Activated naive CD4-positive, alpha-beta T cell treated with anti-CD3 and anti-CD28 coated beads, Interleukin-2, amount 10 ng/mL, durations not matched to agents 7 days and 5 days (primary cell): ENCODE measurements at regions not wholly inside any gene's neighbourhood (a gene's known extent, or its start where the extent isn't known, plus 50 kb on each side); places are given as distances from the start of the nearest gene placed in this dataset.

Experiments
- CTCF ChIA-PET: fragments of 350-600 bp; sonication (Branson Sonifier 250); formaldehyde crosslinking; loops from one replicate; lab custom pipeline; 2021; ENCODE audit warnings: antibody characterized with exemption; lab: Charles Lee
- DNase-seq: peaks from one replicate; pipeline ENCODE4 v3.0.0-alpha.2; 2020
- H3K27ac Mint-ChIP-seq: one replicate; pipeline ENCODE4 v1.8.0; 2021; ENCODE audit warnings: mild to moderate bottlenecking, moderate library complexity, mixed read lengths
- H3K27me3 Mint-ChIP-seq: one replicate; pipeline ENCODE4 v1.8.0; 2021; ENCODE audit warnings: mild to moderate bottlenecking, mixed read lengths
- H3K36me3 Mint-ChIP-seq: one replicate; pipeline ENCODE4 v1.8.0; 2021; ENCODE audit warnings: mixed read lengths
- H3K4me1 Mint-ChIP-seq: one replicate; pipeline ENCODE4 v1.8.0; 2021; ENCODE audit warnings: mixed read lengths
- H3K4me3 Mint-ChIP-seq: one replicate; pipeline ENCODE4 v1.8.0; 2021; ENCODE audit warnings: mild to moderate bottlenecking, moderate library complexity, mixed read lengths
- H3K9me3 Mint-ChIP-seq: one replicate; pipeline ENCODE4 v1.8.0; 2021; ENCODE audit warnings: mixed read lengths

- H3K9me3 Mint-ChIP-seq, result no peaks in the 10 kb centered on the region
- H3K36me3 Mint-ChIP-seq, result peaks cover 1% of the 10 kb centered on the region
- H3K27ac Mint-ChIP-seq, result peak overlapping the region; percentile 88
- H3K27me3 Mint-ChIP-seq, result no peaks in the 10 kb centered on the region
- H3K4me3 Mint-ChIP-seq, result peak overlapping the region; percentile 59
- CTCF ChIA-PET, result no interaction called here
- H3K4me1 Mint-ChIP-seq, result peaks cover 51% of the 10 kb centered on the region
- no peak for DNase-seq
These were observed 50.3 kb downstream of the UTRN start for GRCh38 chr6:144335311-144335861.

GRCh38 chr6:144335914-144336313 lies 50.8 kb downstream of the UTRN start:
- Mint-ChIP-seq H3K4me1 (peaks cover 53% of the 10 kb centered on the region), H3K27me3 (no peaks in the 10 kb centered on the region), H3K4me3 (peak overlapping the region; percentile 59), H3K9me3 (no peaks in the 10 kb centered on the region), H3K36me3 (peaks cover 1% of the 10 kb centered on the region), H3K27ac (peak overlapping the region; percentile 88)
- CTCF ChIA-PET, result no interaction called here
- DNase-seq, result peak; percentile 39

GRCh38 chr6:144336900-144337299 lies 51.8 kb downstream of the UTRN start:
- peak overlapping the region; percentile 43 for H3K27ac Mint-ChIP-seq
- peaks cover 1% of the 10 kb centered on the region for H3K36me3 Mint-ChIP-seq
- H3K4me3 Mint-ChIP-seq, result no peak overlapping the region
- H3K27me3 Mint-ChIP-seq, result no peaks in the 10 kb centered on the region
- CTCF ChIA-PET, result interaction anchor here (1.1 to 1.8 kb wide), 2 partner anchors 10 to 145 kb away, joined by 3 to 4 read pairs; no protein-coding TSS in a partner anchor
- DNase-seq, result no peak
- H3K9me3 Mint-ChIP-seq, result no peaks in the 10 kb centered on the region
- H3K4me1 Mint-ChIP-seq, result peaks cover 63% of the 10 kb centered on the region

- Mint-ChIP-seq H3K27me3 (no peaks in the 10 kb centered on the region), H3K36me3 (peaks cover 1% of the 10 kb centered on the region), H3K4me1 (peaks cover 74% of the 10 kb centered on the region), H3K9me3 (no peaks in the 10 kb centered on the region), H3K27ac (no peak overlapping the region), H3K4me3 (no peak overlapping the region)
- no peak for DNase-seq
- CTCF ChIA-PET, result interaction anchor here (1.8 kb wide), 1 partner anchor 144 kb away, joined by 4 read pairs; no protein-coding TSS in a partner anchor
These were observed 53.3 kb downstream of the UTRN start for GRCh38 chr6:144338474-144338873.

GRCh38 chr6:144338951-144339700 lies 54.0 kb downstream of the UTRN start:
- CTCF ChIA-PET, result interaction anchor here (1.8 kb wide), 1 partner anchor 143 kb away, joined by 4 read pairs; no protein-coding TSS in a partner anchor
- Mint-ChIP-seq H3K4me3 (no peak overlapping the region), H3K27me3 (no peaks in the 10 kb centered on the region), H3K4me1 (peaks cover 73% of the 10 kb centered on the region), H3K27ac (no peak overlapping the region), H3K36me3 (peaks cover 1% of the 10 kb centered on the region), H3K9me3 (no peaks in the 10 kb centered on the region)
- DNase-seq, result no peak

- Mint-ChIP-seq H3K27ac (no peak overlapping the region), H3K9me3 (no peaks in the 10 kb centered on the region), H3K4me1 (peaks cover 70% of the 10 kb centered on the region), H3K27me3 (no peaks in the 10 kb centered on the region), H3K4me3 (no peak overlapping the region), H3K36me3 (peaks cover 6% of the 10 kb centered on the region)
- CTCF ChIA-PET, result no interaction called here
- DNase-seq, result no peak
These were observed 54.8 kb downstream of the UTRN start for GRCh38 chr6:144339859-144340452.

GRCh38 chr6:144340541-144341371 lies 55.6 kb downstream of the UTRN start:
- Mint-ChIP-seq H3K27me3 (no peaks in the 10 kb centered on the region), H3K4me1 (peaks cover 70% of the 10 kb centered on the region), H3K36me3 (peaks cover 11% of the 10 kb centered on the region), H3K4me3 (no peak overlapping the region), H3K27ac (no peak overlapping the region), H3K9me3 (no peaks in the 10 kb centered on the region)
- CTCF ChIA-PET, result no interaction called here
- no peak for DNase-seq

- CTCF ChIA-PET, result interaction anchor here (0.7 to 1.2 kb wide), 2 partner anchors 36 to 140 kb away, joined by 5 read pairs; no protein-coding TSS in a partner anchor
- peak overlapping the region; percentile 50 for H3K27ac Mint-ChIP-seq
- DNase-seq, result no peak
- H3K27me3 Mint-ChIP-seq, result no peaks in the 10 kb centered on the region
- no peak overlapping the region for H3K4me3 Mint-ChIP-seq
- peaks cover 14% of the 10 kb centered on the region for H3K36me3 Mint-ChIP-seq
- H3K9me3 Mint-ChIP-seq, result no peaks in the 10 kb centered on the region
- peaks cover 67% of the 10 kb centered on the region for H3K4me1 Mint-ChIP-seq
These were observed 56.8 kb downstream of the UTRN start for GRCh38 chr6:144341831-144342527.

GRCh38 chr6:144343701-144344428 lies 58.7 kb downstream of the UTRN start:
- peak; percentile 63 for DNase-seq
- Mint-ChIP-seq H3K4me1 (peaks cover 77% of the 10 kb centered on the region), H3K9me3 (peaks cover 2% of the 10 kb centered on the region), H3K27ac (peak overlapping the region; percentile 98), H3K36me3 (peaks cover 30% of the 10 kb centered on the region), H3K27me3 (no peaks in the 10 kb centered on the region), H3K4me3 (peak overlapping the region; percentile 88)
- CTCF ChIA-PET, result no interaction called here

GRCh38 chr6:144344646-144345045 lies 59.5 kb downstream of the UTRN start:
- no peaks in the 10 kb centered on the region for H3K27me3 Mint-ChIP-seq
- peak; percentile 58 for DNase-seq

GRCh38 chr6:144345451-144345850 lies 60.3 kb downstream of the UTRN start:
- H3K27me3 Mint-ChIP-seq, result no peaks in the 10 kb centered on the region
- peak overlapping the region; percentile 98 for H3K27ac Mint-ChIP-seq
- H3K4me3 Mint-ChIP-seq, result peak overlapping the region; percentile 88
- peaks cover 34% of the 10 kb centered on the region for H3K36me3 Mint-ChIP-seq
- peaks cover 2% of the 10 kb centered on the region for H3K9me3 Mint-ChIP-seq
- DNase-seq, result no peak
- peaks cover 86% of the 10 kb centered on the region for H3K4me1 Mint-ChIP-seq
- CTCF ChIA-PET, result no interaction called here

More at GRCh38 chr6:144344646-144345045, 59.5 kb downstream of the UTRN start:
- Mint-ChIP-seq H3K4me3 (peak overlapping the region; percentile 88), H3K36me3 (peaks cover 34% of the 10 kb centered on the region), H3K9me3 (peaks cover 2% of the 10 kb centered on the region), H3K4me1 (peaks cover 82% of the 10 kb centered on the region), H3K27ac (peak overlapping the region; percentile 98)
- CTCF ChIA-PET, result no interaction called here

GRCh38 chr6:144346719-144347447 lies 61.7 kb downstream of the UTRN start:
- H3K9me3 Mint-ChIP-seq, result peaks cover 2% of the 10 kb centered on the region
- no peak for DNase-seq
- no peaks in the 10 kb centered on the region for H3K27me3 Mint-ChIP-seq
- peaks cover 89% of the 10 kb centered on the region for H3K4me1 Mint-ChIP-seq
- H3K36me3 Mint-ChIP-seq, result peaks cover 36% of the 10 kb centered on the region
- CTCF ChIA-PET, result interaction anchor here (1.5 kb wide), 1 partner anchor 10 kb away, joined by 3 read pairs; no protein-coding TSS in a partner anchor
- H3K4me3 Mint-ChIP-seq, result peak overlapping the region; percentile 69
- H3K27ac Mint-ChIP-seq, result peak overlapping the region; percentile 77
